ENCODE measurements at regions not wholly inside any gene's neighbourhood (a gene's known extent, or its start where the extent isn't known, plus 50 kb on each side); places are given as distances from the start of the nearest gene placed in this dataset.

- no peaks in the 10 kb centered on the region for H3K79me1 ChIP-seq (ENCODE audit: low read depth in 1 of 2, low read length in 2 of 2)
- H4K20me1 ChIP-seq (ENCODE audit: insufficient read depth, low read length): no peaks in the 10 kb centered on the region
- no peak overlapping the region for H3K14ac ChIP-seq (replicated peaks; ENCODE audit: low read depth, low read length)
- H3K9ac ChIP-seq (ENCODE audit: low read depth, low read length): no peak overlapping the region
- TF ChIP-seq POLR2A (IDR thresholded peaks at IDR 0.05; ENCODE audit: low read depth, low read length) (no peak), BHLHE40 (IDR thresholded peaks at IDR 0.05; ENCODE audit: low read depth, low read length) (no peak), SMC3 (IDR thresholded peaks at IDR 0.05; ENCODE audit: low read depth, low read length) (no peak), RCOR1 (IDR thresholded peaks at IDR 0.05; ENCODE audit: insufficient replicate concordance, low read length) (no peak), MAFK (IDR thresholded peaks at IDR 0.05; ENCODE audit: low read depth, low read length) (no peak), FOS (IDR thresholded peaks at IDR 0.05; ENCODE audit: low read depth, low read length) (no peak), NFE2L2 (IDR thresholded peaks at IDR 0.05; ENCODE audit: low read depth, low read length) (no peak), CHD1 (IDR thresholded peaks at IDR 0.05; ENCODE audit: low read depth, low read length) (no peak), ELK1 (IDR thresholded peaks at IDR 0.05; ENCODE audit: borderline replicate concordance, low read depth, low read length) (no peak), CEBPB (IDR thresholded peaks at IDR 0.05; ENCODE audit: low read depth, low read length) (no peak), RFX5 (IDR thresholded peaks at IDR 0.05; ENCODE audit: low read depth, low read length) (no peak), USF2 (IDR thresholded peaks at IDR 0.05; ENCODE audit: low read depth, low read length) (no peak), MXI1 (IDR thresholded peaks at IDR 0.05; ENCODE audit: borderline replicate concordance, low read depth, low read length) (no peak), RAD21 (IDR thresholded peaks at IDR 0.05; ENCODE audit: low read length) (no peak), MAZ (IDR thresholded peaks at IDR 0.05; ENCODE audit: borderline replicate concordance, low read depth, low read length) (no peak)
- TF ChIP-seq, protein P1, sequence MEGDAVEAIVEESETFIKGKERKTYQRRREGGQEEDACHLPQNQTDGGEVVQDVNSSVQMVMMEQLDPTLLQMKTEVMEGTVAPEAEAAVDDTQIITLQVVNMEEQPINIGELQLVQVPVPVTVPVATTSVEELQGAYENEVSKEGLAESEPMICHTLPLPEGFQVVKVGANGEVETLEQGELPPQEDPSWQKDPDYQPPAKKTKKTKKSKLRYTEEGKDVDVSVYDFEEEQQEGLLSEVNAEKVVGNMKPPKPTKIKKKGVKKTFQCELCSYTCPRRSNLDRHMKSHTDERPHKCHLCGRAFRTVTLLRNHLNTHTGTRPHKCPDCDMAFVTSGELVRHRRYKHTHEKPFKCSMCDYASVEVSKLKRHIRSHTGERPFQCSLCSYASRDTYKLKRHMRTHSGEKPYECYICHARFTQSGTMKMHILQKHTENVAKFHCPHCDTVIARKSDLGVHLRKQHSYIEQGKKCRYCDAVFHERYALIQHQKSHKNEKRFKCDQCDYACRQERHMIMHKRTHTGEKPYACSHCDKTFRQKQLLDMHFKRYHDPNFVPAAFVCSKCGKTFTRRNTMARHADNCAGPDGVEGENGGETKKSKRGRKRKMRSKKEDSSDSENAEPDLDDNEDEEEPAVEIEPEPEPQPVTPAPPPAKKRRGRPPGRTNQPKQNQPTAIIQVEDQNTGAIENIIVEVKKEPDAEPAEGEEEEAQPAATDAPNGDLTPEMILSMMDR (conservative IDR thresholded peaks at IDR 0.05; ENCODE audit: low read depth, low read length): no peak
- no peak overlapping the region for H2BK15ac ChIP-seq (ENCODE audit: low read depth, low read length)
- no peak overlapping the region for H3K4me3 ChIP-seq (ENCODE audit: insufficient read depth, low read depth, low read length)
- H2BK20ac ChIP-seq (ENCODE audit: low read depth, low read length): no peak overlapping the region
- no peak overlapping the region for H4K91ac ChIP-seq (ENCODE audit: insufficient read depth, low read depth, low read length)
- no peak overlapping the region for H3K27ac ChIP-seq (ENCODE audit: insufficient read depth, low read length)
- dilution Hi-C loops (cut with HindIII; ENCODE audit: low sequenced_read_pairs, unreplicated experiment): no loop called here
- H2BK5ac ChIP-seq (ENCODE audit: low read depth, low read length, poor library complexity, severe bottlenecking): no peak overlapping the region
- CTCF ChIA-PET: no interaction called here
- DNase-seq (no peak), ATAC-seq (ENCODE audit: low read depth) (no peak)
- no peak overlapping the region for H3K23ac ChIP-seq (ENCODE audit: low read depth, low read length)
- no peak overlapping the region for H2AK9ac ChIP-seq (replicated peaks; ENCODE audit: low read depth, low read length, poor library complexity)
- H3K4me2 ChIP-seq (ENCODE audit: low read depth, low read length): no peak overlapping the region
- H2AFZ ChIP-seq (replicated peaks; ENCODE audit: low read length, poor library complexity): no peak overlapping the region
- in situ Hi-C loops (cut with MboI; ENCODE audit: low sequenced_read_pairs): no loop called here
- H3K36me3 ChIP-seq (ENCODE audit: control insufficient read depth, insufficient read depth, low read length): no peaks in the 10 kb centered on the region
- no peaks in the 10 kb centered on the region for H3K4me1 ChIP-seq (ENCODE audit: control insufficient read depth, insufficient read depth, low read length)
- no peaks in the 10 kb centered on the region for H3K9me3 ChIP-seq (ENCODE audit: control insufficient read depth, insufficient read depth, low read length)
- POLR2A ChIA-PET (ENCODE audit: unreplicated experiment): no interaction called here
- no peaks in the 10 kb centered on the region for H3K9me1 ChIP-seq (ENCODE audit: insufficient read depth, low read length)
- no peak overlapping the region for H3K18ac ChIP-seq (ENCODE audit: low read depth, low read length)
- no peak overlapping the region for H2AK5ac ChIP-seq (ENCODE audit: low read depth, low read length)
- no peak overlapping the region for H4K8ac ChIP-seq (ENCODE audit: low read depth in 2 of 2, low read length in 2 of 2)
- no CpG with 5 or more reads among the region's 6 CpGs for WGBS, 2 experiments (ENCODE audit: extremely low coverage in 2 of 2, insufficient read length in 1 of 2)
- intact Hi-C loops (cut with micrococcal nuclease): no loop called here
- no peak overlapping the region for H3K56ac ChIP-seq (ENCODE audit: extremely low read depth, insufficient read depth, low read length)
- no peak overlapping the region for H3K4ac ChIP-seq (ENCODE audit: low read depth, low read length)
- BruUV-seq (replicated peaks): no TSS peak
- no peaks in the 10 kb centered on the region for H3K27me3 ChIP-seq (ENCODE audit: control insufficient read depth, insufficient read depth, low read length)
- no peak overlapping the region for H2BK120ac ChIP-seq (ENCODE audit: low read depth, low read length)
- H4K5ac ChIP-seq (ENCODE audit: low read depth, low read length): no peak overlapping the region
Measured at GRCh38 chr7:12139416-12139815, 71.7 kb upstream of the TMEM106B start.
